ENCODE measurements at regions not wholly inside any gene's neighbourhood (a gene's known extent, or its start where the extent isn't known, plus 50 kb on each side); places are given as distances from the start of the nearest gene placed in this dataset.

DNA sequence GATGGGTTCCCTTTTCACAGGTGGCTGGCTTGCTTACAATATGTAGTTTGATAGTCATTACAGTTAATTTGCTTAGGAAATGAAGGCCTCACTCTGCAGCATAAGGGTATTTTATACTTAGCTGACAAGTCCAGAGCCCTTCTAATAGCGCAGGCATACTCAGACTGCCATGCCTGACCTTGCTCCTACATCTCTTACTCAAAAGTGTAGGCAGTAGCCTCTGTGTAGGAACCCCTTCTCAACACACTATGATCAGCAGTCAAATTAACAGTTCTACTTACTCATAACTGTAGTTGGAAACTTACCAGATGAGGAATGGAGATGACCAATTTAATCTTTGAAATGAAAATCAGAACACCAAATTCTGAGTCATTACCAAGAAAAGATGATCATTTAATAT lies 373.5 kb downstream of the TBC1D32 start:
- Mint-ChIP-seq H3K4me3 (no peak overlapping the region), H3K9me3 (no peaks in the 10 kb centered on the region), H3K27me3 (ENCODE audit: low read depth) (no peaks in the 10 kb centered on the region), H3K27ac (no peak overlapping the region), H3K36me3 (ENCODE audit: insufficient read depth in 1 of 3, low read depth in 3 of 3) (no peaks in the 10 kb centered on the region), H3K4me1 (no peaks in the 10 kb centered on the region)
- H3K4me2 ChIP-seq (ENCODE audit: insufficient read depth, insufficient read length, low read length): no peak overlapping the region
- DNase-seq: no peak
- H3K9me3 ChIP-seq (ENCODE audit: control insufficient read depth, low read depth, low read length): no peaks in the 10 kb centered on the region
- H3K14ac ChIP-seq (ENCODE audit: insufficient read depth, low read length): no peak overlapping the region
- H2AFZ ChIP-seq (ENCODE audit: low read length): no peak overlapping the region
- no peak overlapping the region for H3K56ac ChIP-seq (ENCODE audit: insufficient read length, low read depth, low read length)
- no peak overlapping the region for H2BK5ac ChIP-seq (ENCODE audit: insufficient read length, low read length)
- no peak overlapping the region for H2BK120ac ChIP-seq (ENCODE audit: low read depth, low read length, poor library complexity, severe bottlenecking)
- H4K91ac ChIP-seq (ENCODE audit: insufficient read length, low read depth, low read length): no peak overlapping the region
- H2BK20ac ChIP-seq (ENCODE audit: low read depth, low read length, poor library complexity, severe bottlenecking): no peak overlapping the region
- no peak overlapping the region for H3T11ph ChIP-seq (ENCODE audit: low read length)
- H3K23ac ChIP-seq (ENCODE audit: insufficient read length, low read depth, low read length): no peak overlapping the region
- no peak overlapping the region for H3K9ac ChIP-seq (ENCODE audit: extremely low read depth, insufficient read length, low read length)
- no peaks in the 10 kb centered on the region for H3K4me1 ChIP-seq (ENCODE audit: insufficient read depth, low read length)
- no peak overlapping the region for H3K27ac ChIP-seq (ENCODE audit: insufficient read length, low read depth, low read length)
- no peak overlapping the region for H4K5ac ChIP-seq (ENCODE audit: insufficient read length, low read depth, low read length)
- H4K8ac ChIP-seq (replicated peaks; ENCODE audit: insufficient read length, low read depth, low read length): no peak overlapping the region
- H3K79me2 ChIP-seq (ENCODE audit: insufficient read depth, low read length): no peaks in the 10 kb centered on the region
- no peaks in the 10 kb centered on the region for H3K27me3 ChIP-seq (ENCODE audit: insufficient read depth, low read length)
- H2AK5ac ChIP-seq (ENCODE audit: insufficient read length, low read length): no peak overlapping the region
- H4K20me1 ChIP-seq (ENCODE audit: control insufficient read depth, insufficient read depth, insufficient read length): no peaks in the 10 kb centered on the region
- no CpG with 5 or more reads among the region's 1 CpG for WGBS (ENCODE audit: extremely low coverage, insufficient read length, low lambda C conversion rate)
- H2BK15ac ChIP-seq (ENCODE audit: low read depth, low read length): no peak overlapping the region
- H3K79me1 ChIP-seq (ENCODE audit: insufficient read depth, low read depth, low read length, poor library complexity, severe bottlenecking): no peaks in the 10 kb centered on the region
- H3K18ac ChIP-seq (ENCODE audit: insufficient read length, low read depth, low read length): no peak overlapping the region
- no peak overlapping the region for H2BK12ac ChIP-seq (ENCODE audit: insufficient read length, low read depth, low read length)
- H3K4ac ChIP-seq (ENCODE audit: low read depth, low read length): no peak overlapping the region
- no peaks in the 10 kb centered on the region for H3K23me2 ChIP-seq (ENCODE audit: insufficient read length, low read depth, low read length, poor library complexity, severe bottlenecking)
- TF ChIP-seq, protein P1, sequence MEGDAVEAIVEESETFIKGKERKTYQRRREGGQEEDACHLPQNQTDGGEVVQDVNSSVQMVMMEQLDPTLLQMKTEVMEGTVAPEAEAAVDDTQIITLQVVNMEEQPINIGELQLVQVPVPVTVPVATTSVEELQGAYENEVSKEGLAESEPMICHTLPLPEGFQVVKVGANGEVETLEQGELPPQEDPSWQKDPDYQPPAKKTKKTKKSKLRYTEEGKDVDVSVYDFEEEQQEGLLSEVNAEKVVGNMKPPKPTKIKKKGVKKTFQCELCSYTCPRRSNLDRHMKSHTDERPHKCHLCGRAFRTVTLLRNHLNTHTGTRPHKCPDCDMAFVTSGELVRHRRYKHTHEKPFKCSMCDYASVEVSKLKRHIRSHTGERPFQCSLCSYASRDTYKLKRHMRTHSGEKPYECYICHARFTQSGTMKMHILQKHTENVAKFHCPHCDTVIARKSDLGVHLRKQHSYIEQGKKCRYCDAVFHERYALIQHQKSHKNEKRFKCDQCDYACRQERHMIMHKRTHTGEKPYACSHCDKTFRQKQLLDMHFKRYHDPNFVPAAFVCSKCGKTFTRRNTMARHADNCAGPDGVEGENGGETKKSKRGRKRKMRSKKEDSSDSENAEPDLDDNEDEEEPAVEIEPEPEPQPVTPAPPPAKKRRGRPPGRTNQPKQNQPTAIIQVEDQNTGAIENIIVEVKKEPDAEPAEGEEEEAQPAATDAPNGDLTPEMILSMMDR (conservative IDR thresholded peaks at IDR 0.05): no peak

Measured in H9 (cell line).